ENCODE measurements at regions not wholly inside any gene's neighbourhood (a gene's known extent, or its start where the extent isn't known, plus 50 kb on each side); places are given as distances from the start of the nearest gene placed in this dataset.

- TF ChIP-seq GATA2 (IDR thresholded peaks at IDR 0.05; ENCODE audit: low read depth, low read length), result no peak
- no peak for TF ChIP-seq GATA3 (IDR thresholded peaks at IDR 0.05; ENCODE audit: low read depth, low read length)
Measured at GRCh38 chr4:130738233-130738632, 1642.3 kb downstream of the C4orf33 start.
